GM18519 (cell line): ENCODE measurements at regions not wholly inside any gene's neighbourhood (a gene's known extent, or its start where the extent isn't known, plus 50 kb on each side); places are given as distances from the start of the nearest gene placed in this dataset.
"Not testable (repeated sequence)": the region's sequence is repeated elsewhere in the genome, so short reads cannot be mapped to it uniquely, and the experiment has no call there.

Experiments used
- ATAC-seq: cut with Tn5 transposase; IDR thresholded peaks from one replicate; pipeline ENCODE4 v1.9.1; 2021; ENCODE audit warnings: mild to moderate bottlenecking, moderate library complexity; ENCODE audit not compliant: unreplicated experiment, low FRiP score

GRCh38 chr5:124836314-124836713 is 89.9 kb upstream of the ZNF608 start:
- ATAC-seq, result not testable (repeated sequence)

- no peak for ATAC-seq
These were observed 93.0 kb upstream of the ZNF608 start for GRCh38 chr5:124839371-124839998.

- no peak for ATAC-seq
These were observed 95.6 kb upstream of the ZNF608 start for GRCh38 chr5:124841829-124842712.

GRCh38 chr5:124842725-124843595 is 96.5 kb upstream of the ZNF608 start:
- ATAC-seq, result no peak

GRCh38 chr5:124843596-124843899 is 97.1 kb upstream of the ZNF608 start:
- no peak for ATAC-seq

GRCh38 chr5:124844371-124844920 is 98.0 kb upstream of the ZNF608 start:
- no peak for ATAC-seq

DNA sequence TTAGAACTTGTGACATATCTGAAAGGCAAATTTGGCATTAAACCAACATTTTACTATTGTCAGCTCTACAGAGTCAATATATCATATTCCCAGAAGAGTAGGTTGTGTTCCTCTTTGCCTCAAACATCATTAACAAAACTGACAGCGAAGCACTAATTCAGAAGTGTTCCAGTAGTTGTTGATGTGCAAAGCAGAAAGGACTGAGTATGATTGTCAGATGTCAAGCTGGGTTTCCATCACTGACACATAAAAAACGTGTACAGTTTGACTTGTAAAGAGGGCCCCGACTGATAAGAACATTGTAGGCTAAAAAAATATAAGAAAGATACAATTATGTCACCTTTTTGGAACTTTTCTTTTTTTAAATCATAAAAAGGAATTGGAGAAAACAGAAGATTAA is 101.5 kb upstream of the ZNF608 start:
- no peak for ATAC-seq

GRCh38 chr5:124849774-124850173 is 103.3 kb upstream of the ZNF608 start:
- ATAC-seq, result no peak

DNA sequence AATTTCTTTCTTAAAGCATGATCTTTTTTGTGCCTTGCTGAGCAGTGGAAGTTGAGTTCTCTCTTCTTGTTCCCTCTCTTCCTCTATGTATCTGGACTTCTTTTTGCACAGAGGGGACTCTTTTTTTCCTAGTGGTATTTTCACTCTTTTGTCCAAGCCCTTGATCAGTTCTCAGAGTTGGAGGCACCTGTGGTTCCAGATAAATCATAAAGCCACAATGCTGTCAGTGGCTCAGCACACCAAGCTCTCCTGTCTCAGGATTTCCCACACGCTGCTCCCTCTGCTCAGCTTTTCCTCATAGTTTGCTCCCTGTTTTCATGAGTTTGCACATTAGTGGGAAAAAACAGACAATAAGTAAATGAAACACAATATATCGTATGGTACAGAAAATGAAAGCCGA is 110.3 kb upstream of the ZNF608 start:
- no peak for ATAC-seq

- ATAC-seq, result no peak
These were observed 112.2 kb upstream of the ZNF608 start for GRCh38 chr5:124858612-124859011.

DNA sequence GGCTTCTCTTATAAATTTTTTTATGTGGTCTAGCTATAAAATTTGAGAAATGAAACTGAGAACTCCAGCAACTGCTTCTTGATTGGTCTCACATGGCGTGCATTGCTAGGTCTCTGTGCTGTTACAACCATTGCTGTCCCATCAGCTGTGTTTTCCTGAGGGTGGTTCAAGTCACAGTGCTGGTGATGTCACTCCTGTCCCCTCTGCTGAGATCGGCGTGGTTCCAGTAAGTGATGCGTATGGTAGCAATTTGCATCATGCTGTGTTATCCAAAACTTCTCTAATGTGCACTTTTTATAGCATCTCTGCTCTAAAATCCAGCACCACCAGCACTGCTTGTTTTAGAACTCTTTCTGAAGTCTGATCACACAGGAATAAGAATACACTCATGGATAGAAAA is 112.6 kb upstream of the ZNF608 start:
- no peak for ATAC-seq

DNA sequence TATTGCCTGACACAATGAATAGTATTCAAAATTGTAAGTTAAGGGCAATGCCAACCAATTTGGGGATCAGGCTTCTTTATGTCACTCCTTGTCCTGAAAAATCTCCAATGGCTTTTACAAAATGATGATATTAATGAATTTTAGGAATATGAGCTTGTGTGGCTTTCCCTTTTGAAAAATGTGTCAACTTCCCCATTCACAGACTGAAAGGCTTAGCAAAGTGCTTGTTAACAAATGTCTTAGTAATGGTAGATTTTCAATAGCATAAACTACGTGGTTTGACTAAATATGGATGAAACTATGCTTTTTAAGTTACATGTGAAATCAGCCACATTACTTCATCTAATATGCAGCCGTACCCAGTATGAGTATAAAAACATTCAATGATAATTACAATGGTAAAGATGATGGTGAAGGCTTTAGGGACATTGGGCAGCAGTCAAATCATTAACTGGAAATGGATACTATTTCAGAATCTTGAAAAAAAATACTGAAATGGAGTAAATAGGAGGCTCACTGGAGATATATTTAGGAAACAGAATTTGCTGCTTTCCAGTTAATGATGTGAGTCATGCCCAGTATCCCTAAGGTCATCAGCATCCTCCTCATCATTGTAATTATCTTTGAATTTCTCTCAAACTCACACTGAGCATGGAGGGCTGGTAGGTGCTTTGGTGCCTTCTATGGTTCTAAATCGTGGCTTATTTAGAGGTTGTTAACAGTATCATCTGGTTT is 113.3 kb upstream of the ZNF608 start:
- no peak for ATAC-seq

DNA sequence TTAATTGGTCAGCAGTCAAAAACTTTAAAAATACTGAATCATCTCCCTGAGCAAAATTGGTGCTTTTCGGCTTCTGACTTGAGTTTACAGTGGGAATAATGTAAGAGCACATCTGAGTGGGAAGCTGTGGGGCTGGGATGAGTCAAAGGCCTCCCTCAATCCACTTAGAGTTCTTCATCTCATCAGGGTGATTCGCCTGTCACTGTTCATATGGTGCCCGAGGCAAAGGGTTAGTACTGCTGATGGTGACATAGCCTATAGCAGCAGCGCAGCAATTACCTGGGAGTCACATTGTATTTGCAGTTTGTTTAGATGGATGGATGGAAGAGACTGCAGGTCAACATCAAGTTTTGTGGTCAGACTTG is 113.8 kb upstream of the ZNF608 start:
- no peak for ATAC-seq

DNA sequence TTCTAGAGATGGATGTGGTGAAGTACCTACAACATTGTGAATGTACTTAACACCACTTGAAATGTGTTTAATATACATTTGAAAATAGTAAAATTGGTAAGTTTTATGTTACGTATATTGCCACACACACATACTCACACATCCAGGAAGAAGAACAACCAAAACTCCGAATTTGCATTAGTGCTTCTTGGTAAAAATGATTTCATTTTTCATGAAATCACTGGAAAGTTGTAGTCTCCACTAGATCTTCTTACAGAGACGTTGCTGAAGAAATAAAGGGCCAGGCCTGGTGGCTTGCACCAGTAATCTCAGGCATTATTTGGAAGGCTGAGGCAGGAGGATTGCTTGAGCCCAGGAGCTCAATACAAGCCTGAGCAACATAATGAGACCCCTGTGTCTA is 118.6 kb upstream of the ZNF608 start:
- ATAC-seq, result no peak

DNA sequence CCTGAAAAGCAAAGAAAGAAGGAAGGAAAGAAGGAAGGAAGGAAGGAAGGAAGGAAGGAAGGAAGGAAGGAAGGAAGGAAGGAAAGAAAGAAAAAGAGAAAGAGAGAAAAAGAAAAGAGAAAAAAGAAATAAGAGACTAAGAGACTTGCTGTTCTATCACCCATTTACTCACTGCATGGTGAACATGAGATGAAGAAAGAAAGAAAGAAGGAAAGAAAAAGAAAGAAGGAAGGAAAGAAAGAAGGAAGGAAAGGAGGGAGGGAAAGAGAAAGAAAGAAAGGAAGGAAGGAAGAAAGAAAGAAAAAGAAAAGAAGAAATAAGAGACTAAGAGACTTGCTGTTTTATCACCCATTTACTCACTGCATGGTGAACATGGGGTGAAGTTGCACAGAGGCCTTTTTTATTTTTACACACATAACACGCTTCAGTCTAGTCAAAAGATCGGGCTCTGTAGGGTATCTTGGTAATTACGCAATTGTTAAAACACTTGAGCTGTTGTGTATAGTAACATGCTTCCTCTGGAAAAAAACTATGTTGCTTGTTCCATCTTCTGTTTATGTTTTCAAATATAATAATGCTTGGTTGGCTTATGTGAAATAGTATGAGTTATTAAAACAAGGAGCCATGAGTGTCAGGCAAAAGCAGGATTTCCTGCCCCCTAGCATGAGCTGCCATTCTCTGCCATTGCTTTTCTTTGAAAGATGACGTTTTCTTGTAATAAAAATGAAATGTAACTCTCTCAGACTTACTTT is 119.3 kb upstream of the ZNF608 start:
- no peak for ATAC-seq

- no peak for ATAC-seq
These were observed 120.1 kb upstream of the ZNF608 start for GRCh38 chr5:124866355-124867136.

GRCh38 chr5:124867137-124867704 is 120.8 kb upstream of the ZNF608 start:
- no peak for ATAC-seq

- ATAC-seq, result no peak
These were observed 122.2 kb upstream of the ZNF608 start for GRCh38 chr5:124868676-124869075.
